ENCODE measurements at regions not wholly inside any gene's neighbourhood (a gene's known extent, or its start where the extent isn't known, plus 50 kb on each side); places are given as distances from the start of the nearest gene placed in this dataset.

DNA sequence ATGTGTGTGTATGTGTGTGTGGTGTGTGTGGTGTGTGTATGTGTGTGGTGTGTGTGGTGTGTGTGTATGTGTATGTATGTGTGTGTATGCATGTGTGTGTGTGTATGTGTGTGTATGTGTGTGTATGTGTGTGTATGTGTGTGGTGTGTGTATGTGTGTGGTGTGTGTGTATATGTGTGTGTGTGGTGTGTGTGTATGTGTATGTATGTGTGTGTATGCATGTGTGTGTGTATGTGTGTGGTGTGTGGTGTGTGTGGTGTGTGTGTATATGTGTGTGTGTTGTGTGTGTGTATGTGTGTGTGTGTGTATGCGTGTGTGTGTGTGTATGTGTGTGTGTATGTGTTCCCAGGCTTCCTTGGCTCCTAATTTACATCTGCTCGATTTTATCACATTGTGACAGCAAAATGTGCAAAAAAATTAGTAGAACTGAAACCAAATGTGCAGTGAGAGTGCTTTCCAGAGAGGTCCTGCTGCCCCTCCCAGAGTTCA is 234.5 kb downstream of the BMP7 start:
- TF ChIP-seq, protein P1, sequence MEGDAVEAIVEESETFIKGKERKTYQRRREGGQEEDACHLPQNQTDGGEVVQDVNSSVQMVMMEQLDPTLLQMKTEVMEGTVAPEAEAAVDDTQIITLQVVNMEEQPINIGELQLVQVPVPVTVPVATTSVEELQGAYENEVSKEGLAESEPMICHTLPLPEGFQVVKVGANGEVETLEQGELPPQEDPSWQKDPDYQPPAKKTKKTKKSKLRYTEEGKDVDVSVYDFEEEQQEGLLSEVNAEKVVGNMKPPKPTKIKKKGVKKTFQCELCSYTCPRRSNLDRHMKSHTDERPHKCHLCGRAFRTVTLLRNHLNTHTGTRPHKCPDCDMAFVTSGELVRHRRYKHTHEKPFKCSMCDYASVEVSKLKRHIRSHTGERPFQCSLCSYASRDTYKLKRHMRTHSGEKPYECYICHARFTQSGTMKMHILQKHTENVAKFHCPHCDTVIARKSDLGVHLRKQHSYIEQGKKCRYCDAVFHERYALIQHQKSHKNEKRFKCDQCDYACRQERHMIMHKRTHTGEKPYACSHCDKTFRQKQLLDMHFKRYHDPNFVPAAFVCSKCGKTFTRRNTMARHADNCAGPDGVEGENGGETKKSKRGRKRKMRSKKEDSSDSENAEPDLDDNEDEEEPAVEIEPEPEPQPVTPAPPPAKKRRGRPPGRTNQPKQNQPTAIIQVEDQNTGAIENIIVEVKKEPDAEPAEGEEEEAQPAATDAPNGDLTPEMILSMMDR (IDR thresholded peaks at IDR 0.05): no peak
- TF ChIP-seq POLR2A (IDR thresholded peaks at IDR 0.05): no peak
